ENCODE measurements at regions not wholly inside any gene's neighbourhood (a gene's known extent, or its start where the extent isn't known, plus 50 kb on each side); places are given as distances from the start of the nearest gene placed in this dataset.

DNA sequence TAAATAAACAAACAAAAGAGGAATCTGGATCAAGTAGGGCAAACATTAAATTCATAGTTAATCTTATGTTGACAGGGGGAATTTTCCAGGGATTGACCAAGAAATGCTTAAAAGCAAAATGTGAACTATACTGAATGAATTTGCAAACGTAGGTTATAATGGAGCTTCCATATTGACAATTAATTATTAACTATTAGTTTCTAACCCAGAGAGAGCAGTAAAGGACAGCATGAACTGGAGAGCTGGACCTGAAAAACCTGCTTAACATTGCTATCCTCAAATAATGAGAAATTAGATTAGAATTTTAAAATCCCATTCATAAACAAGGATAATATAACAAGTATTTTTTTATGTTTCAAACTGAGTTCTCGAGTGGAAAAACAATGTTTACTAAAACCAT is 1089.6 kb downstream of the DNAJB9 start:
- no peak for TF ChIP-seq HOXA7 (CRISPR knock-in tag; IDR thresholded peaks at IDR 0.05; ENCODE audit: borderline replicate concordance)
- TF ChIP-seq, protein P1, sequence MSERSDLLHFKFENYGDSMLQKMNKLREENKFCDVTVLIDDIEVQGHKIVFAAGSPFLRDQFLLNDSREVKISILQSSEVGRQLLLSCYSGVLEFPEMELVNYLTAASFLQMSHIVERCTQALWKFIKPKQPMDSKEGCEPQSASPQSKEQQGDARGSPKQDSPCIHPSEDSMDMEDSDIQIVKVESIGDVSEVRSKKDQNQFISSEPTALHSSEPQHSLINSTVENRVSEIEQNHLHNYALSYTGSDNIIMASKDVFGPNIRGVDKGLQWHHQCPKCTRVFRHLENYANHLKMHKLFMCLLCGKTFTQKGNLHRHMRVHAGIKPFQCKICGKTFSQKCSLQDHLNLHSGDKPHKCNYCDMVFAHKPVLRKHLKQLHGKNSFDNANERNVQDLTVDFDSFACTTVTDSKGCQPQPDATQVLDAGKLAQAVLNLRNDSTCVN (tag by site-specific recombination; optimal IDR thresholded peaks at IDR 0.05) = no peak
- Histone ChIP-seq H3K4me3 (ENCODE audit: low read depth, low read length) (no peak overlapping the region), H3K4me1 (ENCODE audit: control insufficient read depth, insufficient read depth, low read length) (no peaks in the 10 kb centered on the region), H3K9me3 (ENCODE audit: control insufficient read depth, insufficient read depth, low read depth, low read length) (no peaks in the 10 kb centered on the region), H3K36me3 (ENCODE audit: control insufficient read depth in 2 of 2, insufficient read depth in 1 of 2, low read length in 2 of 2) (no peaks in the 10 kb centered on the region), H3K27ac (ENCODE audit: extremely low read depth, low read depth, low read length) (no peak overlapping the region)
- POLR2A ChIA-PET = no interaction called here
- CTCF ChIA-PET = interaction anchor here (0.6 to 0.7 kb wide), 2 partner anchors 41 to 444 kb away, joined by 3 to 4 read pairs; no protein-coding TSS in a partner anchor

DNA sequence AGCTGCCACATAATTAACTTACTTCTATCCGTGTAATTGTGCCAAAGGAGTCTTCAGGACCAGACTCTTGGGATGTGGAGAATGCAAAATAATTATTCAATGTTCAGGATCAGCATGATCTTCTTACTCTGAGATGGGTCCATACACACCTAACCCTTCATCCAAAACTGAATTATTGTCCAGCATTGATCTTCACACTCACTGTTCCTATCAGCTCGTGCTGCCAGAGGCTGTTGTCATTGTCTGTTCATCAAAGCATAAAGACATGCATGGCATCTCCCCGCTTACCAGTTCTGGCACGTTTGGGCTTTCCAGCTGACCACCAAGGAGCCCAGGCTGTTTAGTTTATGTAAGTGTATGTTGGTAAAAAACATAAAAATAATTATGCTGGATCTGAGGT is 1090.7 kb downstream of the DNAJB9 start:
- H3K4me3 ChIP-seq (ENCODE audit: low read depth, low read length) = no peak overlapping the region
- H3K36me3 ChIP-seq (ENCODE audit: control insufficient read depth in 2 of 2, insufficient read depth in 1 of 2, low read length in 2 of 2) = no peaks in the 10 kb centered on the region
- no peaks in the 10 kb centered on the region for H3K9me3 ChIP-seq (ENCODE audit: control insufficient read depth, insufficient read depth, low read depth, low read length)
- POLR2A ChIA-PET = no interaction called here
- H3K4me1 ChIP-seq (ENCODE audit: control insufficient read depth, insufficient read depth, low read length) = no peaks in the 10 kb centered on the region
- CTCF ChIA-PET = no interaction called here
- TF ChIP-seq KLF10 (tag by site-specific recombination; IDR thresholded peaks at IDR 0.05) (no peak), HOXC10 (CRISPR knock-in tag; IDR thresholded peaks at IDR 0.05) (no peak), ZNF571 (tag by site-specific recombination; IDR thresholded peaks at IDR 0.05) (no peak), ZBTB7A (tag by site-specific recombination; IDR thresholded peaks at IDR 0.05; ENCODE audit: low read depth) (no peak), ZNF521 (tag by site-specific recombination; IDR thresholded peaks at IDR 0.05) (no peak), ZEB2 (tag by site-specific recombination; IDR thresholded peaks at IDR 0.05) (no peak), ZBTB17 (tag by site-specific recombination; IDR thresholded peaks at IDR 0.05) (no peak), ZNF548 (tag by site-specific recombination; IDR thresholded peaks at IDR 0.05) (no peak), ZNF76 (tag by site-specific recombination; IDR thresholded peaks at IDR 0.05; ENCODE audit: borderline replicate concordance, low read depth) (no peak)
- TF ChIP-seq, protein P2, sequence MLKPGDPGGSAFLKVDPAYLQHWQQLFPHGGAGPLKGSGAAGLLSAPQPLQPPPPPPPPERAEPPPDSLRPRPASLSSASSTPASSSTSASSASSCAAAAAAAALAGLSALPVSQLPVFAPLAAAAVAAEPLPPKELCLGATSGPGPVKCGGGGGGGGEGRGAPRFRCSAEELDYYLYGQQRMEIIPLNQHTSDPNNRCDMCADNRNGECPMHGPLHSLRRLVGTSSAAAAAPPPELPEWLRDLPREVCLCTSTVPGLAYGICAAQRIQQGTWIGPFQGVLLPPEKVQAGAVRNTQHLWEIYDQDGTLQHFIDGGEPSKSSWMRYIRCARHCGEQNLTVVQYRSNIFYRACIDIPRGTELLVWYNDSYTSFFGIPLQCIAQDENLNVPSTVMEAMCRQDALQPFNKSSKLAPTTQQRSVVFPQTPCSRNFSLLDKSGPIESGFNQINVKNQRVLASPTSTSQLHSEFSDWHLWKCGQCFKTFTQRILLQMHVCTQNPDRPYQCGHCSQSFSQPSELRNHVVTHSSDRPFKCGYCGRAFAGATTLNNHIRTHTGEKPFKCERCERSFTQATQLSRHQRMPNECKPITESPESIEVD (tag by site-specific recombination; IDR thresholded peaks at IDR 0.05) = no peak
- TF ChIP-seq, protein P3, sequence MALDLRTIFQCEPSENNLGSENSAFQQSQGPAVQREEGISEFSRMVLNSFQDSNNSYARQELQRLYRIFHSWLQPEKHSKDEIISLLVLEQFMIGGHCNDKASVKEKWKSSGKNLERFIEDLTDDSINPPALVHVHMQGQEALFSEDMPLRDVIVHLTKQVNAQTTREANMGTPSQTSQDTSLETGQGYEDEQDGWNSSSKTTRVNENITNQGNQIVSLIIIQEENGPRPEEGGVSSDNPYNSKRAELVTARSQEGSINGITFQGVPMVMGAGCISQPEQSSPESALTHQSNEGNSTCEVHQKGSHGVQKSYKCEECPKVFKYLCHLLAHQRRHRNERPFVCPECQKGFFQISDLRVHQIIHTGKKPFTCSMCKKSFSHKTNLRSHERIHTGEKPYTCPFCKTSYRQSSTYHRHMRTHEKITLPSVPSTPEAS (tag by site-specific recombination; IDR thresholded peaks at IDR 0.05) = no peak
- TF ChIP-seq, protein P4, sequence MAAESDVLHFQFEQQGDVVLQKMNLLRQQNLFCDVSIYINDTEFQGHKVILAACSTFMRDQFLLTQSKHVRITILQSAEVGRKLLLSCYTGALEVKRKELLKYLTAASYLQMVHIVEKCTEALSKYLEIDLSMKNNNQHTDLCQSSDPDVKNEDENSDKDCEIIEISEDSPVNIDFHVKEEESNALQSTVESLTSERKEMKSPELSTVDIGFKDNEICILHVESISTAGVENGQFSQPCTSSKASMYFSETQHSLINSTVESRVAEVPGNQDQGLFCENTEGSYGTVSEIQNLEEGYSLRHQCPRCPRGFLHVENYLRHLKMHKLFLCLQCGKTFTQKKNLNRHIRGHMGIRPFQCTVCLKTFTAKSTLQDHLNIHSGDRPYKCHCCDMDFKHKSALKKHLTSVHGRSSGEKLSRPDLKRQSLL (tag by site-specific recombination; IDR thresholded peaks at IDR 0.05) = no peak
- TF ChIP-seq, protein P5, sequence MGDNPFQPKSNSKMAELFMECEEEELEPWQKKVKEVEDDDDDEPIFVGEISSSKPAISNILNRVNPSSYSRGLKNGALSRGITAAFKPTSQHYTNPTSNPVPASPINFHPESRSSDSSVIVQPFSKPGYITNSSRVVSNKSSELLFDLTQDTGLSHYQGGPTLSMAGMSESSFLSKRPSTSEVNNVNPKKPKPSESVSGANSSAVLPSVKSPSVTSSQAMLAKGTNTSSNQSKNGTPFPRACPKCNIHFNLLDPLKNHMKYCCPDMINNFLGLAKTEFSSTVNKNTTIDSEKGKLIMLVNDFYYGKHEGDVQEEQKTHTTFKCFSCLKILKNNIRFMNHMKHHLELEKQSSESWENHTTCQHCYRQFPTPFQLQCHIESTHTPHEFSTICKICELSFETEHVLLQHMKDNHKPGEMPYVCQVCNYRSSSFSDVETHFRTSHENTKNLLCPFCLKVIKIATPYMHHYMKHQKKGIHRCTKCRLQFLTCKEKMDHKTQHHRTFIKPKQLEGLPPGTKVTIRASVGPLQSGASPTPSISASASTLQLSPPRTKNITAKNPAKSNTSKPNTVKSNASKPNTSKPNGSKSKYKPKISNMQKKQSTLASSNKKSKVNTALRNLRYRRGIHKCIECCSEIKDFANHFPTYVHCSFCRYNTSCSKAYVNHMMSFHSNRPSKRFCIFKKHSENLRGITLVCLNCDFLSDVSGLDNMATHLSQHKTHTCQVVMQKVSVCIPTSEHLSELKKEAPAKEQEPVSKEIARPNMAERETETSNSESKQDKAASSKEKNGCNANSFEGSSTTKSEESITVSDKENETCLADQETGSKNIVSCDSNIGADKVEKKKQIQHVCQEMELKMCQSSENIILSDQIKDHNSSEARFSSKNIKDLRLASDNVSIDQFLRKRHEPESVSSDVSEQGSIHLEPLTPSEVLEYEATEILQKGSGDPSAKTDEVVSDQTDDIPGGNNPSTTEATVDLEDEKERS (tag by site-specific recombination; IDR thresholded peaks at IDR 0.05) = no peak
- no peak overlapping the region for H3K27ac ChIP-seq (ENCODE audit: extremely low read depth, low read depth, low read length)
